ENCODE measurements at regions not wholly inside any gene's neighbourhood (a gene's known extent, or its start where the extent isn't known, plus 50 kb on each side); places are given as distances from the start of the nearest gene placed in this dataset.

DNA sequence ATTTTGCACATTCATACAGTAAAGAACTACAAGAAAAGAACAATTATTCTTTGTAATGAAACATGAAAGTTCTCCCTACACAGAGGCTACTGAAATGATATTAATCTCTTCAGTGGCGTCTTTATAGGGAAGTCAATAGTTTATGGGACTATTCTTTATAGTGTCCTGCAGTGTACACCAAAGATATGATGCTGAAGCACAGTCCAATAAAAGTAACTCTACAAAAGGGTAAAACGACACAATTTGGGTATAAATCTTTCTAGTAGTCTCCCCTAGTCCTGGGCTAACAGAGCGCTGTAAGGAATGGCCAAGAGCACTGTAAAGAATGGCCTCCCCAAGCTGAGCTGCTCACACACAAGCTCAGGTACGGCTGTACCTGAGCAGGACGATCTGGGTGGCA is 101.1 kb upstream of the FUNDC1 start:
- no peak for DNase-seq (ENCODE audit: low read depth in 2 of 2)
- H3K27me3 ChIP-seq (ENCODE audit: control insufficient read depth, insufficient read depth, low read length), result no peaks in the 10 kb centered on the region

DNA sequence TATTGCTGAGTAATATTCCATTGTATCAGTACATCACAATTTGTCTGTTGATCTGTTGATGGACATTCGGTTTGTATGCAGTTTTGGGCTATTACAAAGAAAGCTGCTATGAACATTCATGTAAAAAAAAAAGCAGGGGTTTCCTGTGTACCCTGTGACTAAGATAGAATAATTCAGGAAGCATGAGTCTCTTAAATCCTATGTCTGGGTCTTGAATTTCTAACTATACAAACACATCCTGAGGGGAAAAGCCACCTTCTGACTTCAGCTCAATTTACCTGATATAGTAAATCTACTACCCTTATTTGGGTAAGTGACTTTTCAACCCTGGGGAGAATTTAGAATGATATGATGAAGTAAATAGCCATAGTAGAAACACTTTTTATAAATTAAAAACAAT is 94.6 kb upstream of the FUNDC1 start:
- H3K27me3 ChIP-seq (ENCODE audit: control insufficient read depth, insufficient read depth, low read length), result no peaks in the 10 kb centered on the region
- no peak overlapping the region for H2AFZ ChIP-seq (ENCODE audit: low read length)
- H3K4me2 ChIP-seq (ENCODE audit: extremely low read depth, insufficient read depth, low read length), result no peak overlapping the region
- no peaks in the 10 kb centered on the region for H4K20me1 ChIP-seq (ENCODE audit: control insufficient read depth, extremely low read depth, insufficient read depth, low read length)
- no peak overlapping the region for H3K4me3 ChIP-seq (replicated peaks in 1 of 4; ENCODE audit: control extremely low read depth in 1 of 4, insufficient read depth in 1 of 4, low read depth in 3 of 4, low read length in 4 of 4)
- TF ChIP-seq, protein P1, sequence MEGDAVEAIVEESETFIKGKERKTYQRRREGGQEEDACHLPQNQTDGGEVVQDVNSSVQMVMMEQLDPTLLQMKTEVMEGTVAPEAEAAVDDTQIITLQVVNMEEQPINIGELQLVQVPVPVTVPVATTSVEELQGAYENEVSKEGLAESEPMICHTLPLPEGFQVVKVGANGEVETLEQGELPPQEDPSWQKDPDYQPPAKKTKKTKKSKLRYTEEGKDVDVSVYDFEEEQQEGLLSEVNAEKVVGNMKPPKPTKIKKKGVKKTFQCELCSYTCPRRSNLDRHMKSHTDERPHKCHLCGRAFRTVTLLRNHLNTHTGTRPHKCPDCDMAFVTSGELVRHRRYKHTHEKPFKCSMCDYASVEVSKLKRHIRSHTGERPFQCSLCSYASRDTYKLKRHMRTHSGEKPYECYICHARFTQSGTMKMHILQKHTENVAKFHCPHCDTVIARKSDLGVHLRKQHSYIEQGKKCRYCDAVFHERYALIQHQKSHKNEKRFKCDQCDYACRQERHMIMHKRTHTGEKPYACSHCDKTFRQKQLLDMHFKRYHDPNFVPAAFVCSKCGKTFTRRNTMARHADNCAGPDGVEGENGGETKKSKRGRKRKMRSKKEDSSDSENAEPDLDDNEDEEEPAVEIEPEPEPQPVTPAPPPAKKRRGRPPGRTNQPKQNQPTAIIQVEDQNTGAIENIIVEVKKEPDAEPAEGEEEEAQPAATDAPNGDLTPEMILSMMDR (conservative IDR thresholded peaks at IDR 0.05 in 1 of 2, IDR thresholded peaks at IDR 0.05 in 1 of 2; ENCODE audit: low read depth in 1 of 2, low read length in 2 of 2), result no peak
- TF ChIP-seq EZH2 (IDR thresholded peaks at IDR 0.05; ENCODE audit: low read length, missing control alignments), result no peak
- no peak overlapping the region for H3K9ac ChIP-seq (ENCODE audit: insufficient read depth, low read length)
- no peak overlapping the region for H3K27ac ChIP-seq (ENCODE audit: insufficient read depth, low read length)
- H3K4me1 ChIP-seq (ENCODE audit: control insufficient read depth, extremely low read depth, insufficient read depth, low read length), result no peaks in the 10 kb centered on the region
- no peaks in the 10 kb centered on the region for H3K9me3 ChIP-seq (ENCODE audit: control insufficient read depth, insufficient read depth, low read depth, low read length)
- DNase-seq (ENCODE audit: low read depth in 2 of 2), result no peak
- no peaks in the 10 kb centered on the region for H3K36me3 ChIP-seq (ENCODE audit: control insufficient read depth, insufficient read depth, low read length)
- H3K79me2 ChIP-seq (ENCODE audit: control insufficient read depth, insufficient read depth, low read length), result no peaks in the 10 kb centered on the region

More for the DNA sequence above, 101.1 kb upstream of the FUNDC1 start:
- H3K36me3 ChIP-seq (ENCODE audit: control insufficient read depth, insufficient read depth, low read length), result no peaks in the 10 kb centered on the region
- no peaks in the 10 kb centered on the region for H4K20me1 ChIP-seq (ENCODE audit: control insufficient read depth, extremely low read depth, insufficient read depth, low read length)
- no peak overlapping the region for H3K27ac ChIP-seq (ENCODE audit: insufficient read depth, low read length)
- no peaks in the 10 kb centered on the region for H3K79me2 ChIP-seq (ENCODE audit: control insufficient read depth, insufficient read depth, low read length)
- H3K4me2 ChIP-seq (ENCODE audit: extremely low read depth, insufficient read depth, low read length), result no peak overlapping the region
- no peak overlapping the region for H3K9ac ChIP-seq (ENCODE audit: insufficient read depth, low read length)
- no peak overlapping the region for H2AFZ ChIP-seq (ENCODE audit: low read length)
- TF ChIP-seq, protein P1 (conservative IDR thresholded peaks at IDR 0.05 in 1 of 2, IDR thresholded peaks at IDR 0.05 in 1 of 2; ENCODE audit: low read depth in 1 of 2, low read length in 2 of 2), result no peak
- TF ChIP-seq EZH2 (IDR thresholded peaks at IDR 0.05; ENCODE audit: low read length, missing control alignments), result no peak
- H3K9me3 ChIP-seq (ENCODE audit: control insufficient read depth, insufficient read depth, low read depth, low read length), result no peaks in the 10 kb centered on the region
- no peak overlapping the region for H3K4me3 ChIP-seq (replicated peaks in 1 of 4; ENCODE audit: control extremely low read depth in 1 of 4, insufficient read depth in 1 of 4, low read depth in 3 of 4, low read length in 4 of 4)
- H3K4me1 ChIP-seq (ENCODE audit: control insufficient read depth, extremely low read depth, insufficient read depth, low read length), result no peaks in the 10 kb centered on the region

DNA sequence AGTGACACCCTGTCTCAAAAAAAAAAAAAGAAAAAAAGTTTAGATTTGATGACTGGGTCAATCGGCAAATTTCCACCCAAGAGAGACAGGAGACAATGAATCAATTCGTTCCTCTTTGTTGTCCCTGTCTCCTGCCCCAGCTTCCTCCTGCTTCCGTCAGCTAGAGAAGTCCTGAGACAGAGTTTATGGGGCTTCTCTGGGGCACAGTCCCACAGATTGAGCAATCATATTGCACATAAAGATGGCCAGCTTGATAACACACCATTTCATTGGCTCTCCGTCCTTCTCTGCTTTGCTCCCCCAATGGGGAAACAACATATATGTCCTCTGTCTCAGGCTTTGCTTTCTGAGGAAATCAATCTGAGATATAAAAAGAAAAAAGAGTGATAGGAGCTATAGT is 78.4 kb upstream of the FUNDC1 start:
- Histone ChIP-seq H3K4me2 (ENCODE audit: extremely low read depth, insufficient read depth, low read length) (no peak overlapping the region), H3K79me2 (ENCODE audit: control insufficient read depth, insufficient read depth, low read length) (no peaks in the 10 kb centered on the region), H3K27me3 (ENCODE audit: control insufficient read depth, insufficient read depth, low read length) (no peaks in the 10 kb centered on the region), H3K36me3 (ENCODE audit: control insufficient read depth, insufficient read depth, low read length) (no peaks in the 10 kb centered on the region), H4K20me1 (ENCODE audit: control insufficient read depth, extremely low read depth, insufficient read depth, low read length) (no peaks in the 10 kb centered on the region), H3K4me3 (replicated peaks in 1 of 4; ENCODE audit: control extremely low read depth in 1 of 4, insufficient read depth in 1 of 4, low read depth in 3 of 4, low read length in 4 of 4) (no peak overlapping the region), H3K9ac (ENCODE audit: insufficient read depth, low read length) (no peak overlapping the region), H3K27ac (ENCODE audit: insufficient read depth, low read length) (no peak overlapping the region), H3K9me3 (ENCODE audit: control insufficient read depth, insufficient read depth, low read depth, low read length) (no peaks in the 10 kb centered on the region), H3K4me1 (ENCODE audit: control insufficient read depth, extremely low read depth, insufficient read depth, low read length) (no peaks in the 10 kb centered on the region), H2AFZ (ENCODE audit: low read length) (no peak overlapping the region)
- no peak for DNase-seq (ENCODE audit: low read depth in 2 of 2)
- TF ChIP-seq, protein P1 (conservative IDR thresholded peaks at IDR 0.05 in 1 of 2, IDR thresholded peaks at IDR 0.05 in 1 of 2; ENCODE audit: low read depth in 1 of 2, low read length in 2 of 2), result no peak
- TF ChIP-seq EZH2 (IDR thresholded peaks at IDR 0.05; ENCODE audit: low read length, missing control alignments), result no peak

All from fibroblast of lung (primary cell).